Astrocyte (in vitro differentiated cells and primary cell): ENCODE measurements at regions not wholly inside any gene's neighbourhood (a gene's known extent, or its start where the extent isn't known, plus 50 kb on each side); places are given as distances from the start of the nearest gene placed in this dataset.
"Not testable (repeated sequence)": the region's sequence is repeated elsewhere in the genome, so short reads cannot be mapped to it uniquely, and the experiment has no call there.

ENCODE experiments used
- DNase-seq: peaks from one replicate; pipeline ENCODE4 v3.0.0-alpha.2; 2010; ENCODE audit warnings: low read depth
- FAIRE-seq: peaks from 2 replicates; lab custom pipeline; 2011; peaks lifted over from hg19 to GRCh38; lab: Jason Lieb, UNC
- H2AFZ ChIP-seq: 2 replicates; pipeline ENCODE4 v1.6.0; 2012; ENCODE audit warnings: low read depth, low read length, inconsistent platforms
- H3K27ac ChIP-seq: 2 replicates; pipeline ENCODE4 v1.5.1; 2011; ENCODE audit warnings: low read depth, low read length, inconsistent platforms
- H3K27me3 ChIP-seq: 2 replicates; pipeline ENCODE4 v1.6.0; 2011; ENCODE audit warnings: low read length, inconsistent platforms; ENCODE audit not compliant: insufficient read depth
- H3K36me3 ChIP-seq: 2 replicates; pipeline ENCODE4 v1.5.1; 2011; ENCODE audit warnings: low read length, inconsistent platforms; ENCODE audit not compliant: insufficient read depth
- H3K4me1 ChIP-seq: 2 replicates; pipeline ENCODE4 v1.5.1; 2011; ENCODE audit warnings: low read length, inconsistent platforms; ENCODE audit not compliant: insufficient read depth
- H3K4me2 ChIP-seq: 2 replicates; pipeline ENCODE4 v1.6.0; 2012; ENCODE audit warnings: low read length, inconsistent platforms
- H3K4me3 ChIP-seq: 2 replicates; pipeline ENCODE4 v1.5.1; 2011; ENCODE audit warnings: low read depth, mild to moderate bottlenecking, low read length, inconsistent platforms; ENCODE audit not compliant: insufficient read depth
- H3K79me2 ChIP-seq: 2 replicates; pipeline ENCODE4 v1.6.0; 2012; ENCODE audit warnings: mild to moderate bottlenecking, low read length, inconsistent platforms; ENCODE audit not compliant: insufficient read depth
- H3K9ac ChIP-seq: 2 replicates; pipeline ENCODE4 v1.6.0; 2012; ENCODE audit warnings: mild to moderate bottlenecking, low read length, inconsistent platforms
- H3K9me3 ChIP-seq: 2 replicates; pipeline ENCODE4 v1.5.1; 2012; ENCODE audit warnings: low read depth, mild to moderate bottlenecking, low read length, inconsistent platforms; ENCODE audit not compliant: insufficient read depth
- H4K20me1 ChIP-seq: 2 replicates; pipeline ENCODE4 v1.6.0; 2012; ENCODE audit warnings: low read length, inconsistent platforms; ENCODE audit not compliant: insufficient read depth
- H3K27ac Mint-ChIP-seq: one replicate; pipeline ENCODE4 v1.8.0; 2021; ENCODE audit warnings: mild to moderate bottlenecking, mixed read lengths; ENCODE audit not compliant: unreplicated experiment
- H3K27me3 Mint-ChIP-seq: one replicate; pipeline ENCODE4 v1.8.0; 2021; ENCODE audit warnings: low read depth, mixed read lengths; ENCODE audit not compliant: unreplicated experiment
- H3K36me3 Mint-ChIP-seq: one replicate; pipeline ENCODE4 v1.8.0; 2021; ENCODE audit warnings: low read depth, mixed read lengths; ENCODE audit not compliant: unreplicated experiment
- H3K4me1 Mint-ChIP-seq: one replicate; pipeline ENCODE4 v1.8.0; 2021; ENCODE audit warnings: low read depth, mixed read lengths; ENCODE audit not compliant: unreplicated experiment
- H3K4me3 Mint-ChIP-seq: one replicate; pipeline ENCODE4 v1.8.0; 2021; ENCODE audit warnings: mild to moderate bottlenecking, moderate library complexity, mixed read lengths; ENCODE audit not compliant: unreplicated experiment
- H3K9me3 Mint-ChIP-seq: one replicate; pipeline ENCODE4 v1.8.0; 2021; ENCODE audit warnings: mild to moderate bottlenecking, mixed read lengths; ENCODE audit not compliant: unreplicated experiment
- EZH2 ChIP-seq: IDR thresholded peaks from 2 replicates; pipeline ENCODE4 v1.6.1; 2012; ENCODE audit warnings: mild to moderate bottlenecking, low read length, inconsistent platforms; ENCODE audit not compliant: insufficient read depth

DNA sequence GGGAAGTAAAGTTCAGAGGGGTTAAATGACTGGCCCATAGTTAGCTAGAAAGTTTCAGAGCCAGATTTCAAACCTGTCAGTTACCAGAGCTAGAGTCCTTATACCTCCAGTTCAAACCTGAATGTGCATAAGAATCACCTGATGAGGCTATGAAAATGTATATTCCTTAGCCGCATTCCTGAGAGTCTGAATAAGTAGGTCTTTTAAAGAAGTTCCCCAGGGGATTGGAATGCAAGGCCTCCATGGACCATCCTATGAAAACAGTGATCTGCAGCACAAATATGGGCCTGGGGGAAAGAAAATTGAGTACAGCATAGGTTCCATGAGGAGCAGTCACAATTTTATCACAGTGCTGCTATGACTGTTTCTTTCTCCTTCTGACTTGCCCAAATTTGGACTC, 263.9 kb upstream of the CXorf66 start:
- FAIRE-seq, result peak; percentile 58
- DNase-seq, result peak; percentile 22
- Mint-ChIP-seq H3K27ac (peak overlapping the region; percentile 23), H3K4me3 (no peak overlapping the region), H3K27me3 (no peaks in the 10 kb centered on the region), H3K4me1 (peaks cover 3% of the 10 kb centered on the region), H3K9me3 (no peaks in the 10 kb centered on the region), H3K36me3 (no peaks in the 10 kb centered on the region)
- Histone ChIP-seq H4K20me1 (no peaks in the 10 kb centered on the region), H3K4me1 (no peaks in the 10 kb centered on the region), H3K79me2 (no peaks in the 10 kb centered on the region), H3K27ac (no peak overlapping the region), H3K36me3 (no peaks in the 10 kb centered on the region), H3K4me3 (no peak overlapping the region), H3K9me3 (no peaks in the 10 kb centered on the region), H3K9ac (no peak overlapping the region), H2AFZ (no peak overlapping the region), H3K4me2 (no peak overlapping the region), H3K27me3 (no peaks in the 10 kb centered on the region)
- TF ChIP-seq EZH2, result no peak

GRCh38 chrX:140226037-140226436, 260.7 kb upstream of the CXorf66 start:
- not testable (repeated sequence) for H3K4me3 ChIP-seq, H3K27me3 ChIP-seq, H3K9me3 Mint-ChIP-seq, H2AFZ ChIP-seq, H3K9me3 ChIP-seq, FAIRE-seq, H3K27me3 Mint-ChIP-seq, H3K4me3 Mint-ChIP-seq, H3K36me3 ChIP-seq, H3K79me2 ChIP-seq, H4K20me1 ChIP-seq, H3K9ac ChIP-seq, H3K4me1 Mint-ChIP-seq, H3K27ac Mint-ChIP-seq, H3K36me3 Mint-ChIP-seq, H3K4me1 ChIP-seq, H3K27ac ChIP-seq
- DNase-seq, result peak; percentile 78
- H3K4me2 ChIP-seq, result peak overlapping the region; percentile 15

- FAIRE-seq, result not testable (repeated sequence)
Observed at GRCh38 chrX:140215894-140216293, 250.6 kb upstream of the CXorf66 start.

DNA sequence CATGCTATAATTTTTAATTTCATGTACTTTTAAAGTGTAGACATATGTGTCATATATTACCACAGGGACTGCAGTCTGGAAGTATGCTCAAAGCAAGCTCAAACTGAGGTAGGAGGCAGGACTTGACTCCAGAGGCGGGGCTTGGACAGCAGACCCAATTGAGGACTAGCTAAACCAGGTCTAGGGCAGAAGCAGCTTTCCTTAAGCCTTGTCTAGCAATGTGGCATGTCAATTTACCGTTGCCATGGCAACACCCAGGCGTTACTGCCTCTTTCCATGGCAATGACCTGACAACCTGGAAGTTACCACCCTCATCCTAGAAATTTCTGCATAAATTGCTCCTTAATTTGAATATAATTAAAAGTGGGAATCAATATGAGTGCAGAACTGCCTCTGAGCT, 249.2 kb upstream of the CXorf66 start:
- H3K27ac ChIP-seq, H3K9ac ChIP-seq, H3K4me1 Mint-ChIP-seq, H3K27me3 ChIP-seq, DNase-seq, H3K27ac Mint-ChIP-seq, H3K4me2 ChIP-seq, H3K4me3 Mint-ChIP-seq, H3K9me3 Mint-ChIP-seq, H3K36me3 ChIP-seq, H4K20me1 ChIP-seq, H3K79me2 ChIP-seq, H3K4me1 ChIP-seq, H3K9me3 ChIP-seq, H3K27me3 Mint-ChIP-seq, H2AFZ ChIP-seq, H3K36me3 Mint-ChIP-seq, H3K4me3 ChIP-seq: not testable (repeated sequence)
- peak; percentile 37 for FAIRE-seq

More at GRCh38 chrX:140215894-140216293, 250.6 kb upstream of the CXorf66 start:
- H3K4me1 Mint-ChIP-seq, H3K79me2 ChIP-seq, H3K27me3 Mint-ChIP-seq, H3K4me2 ChIP-seq, H3K9ac ChIP-seq, H3K27ac ChIP-seq, H3K9me3 Mint-ChIP-seq, H3K36me3 ChIP-seq, H3K36me3 Mint-ChIP-seq, H2AFZ ChIP-seq, H3K4me1 ChIP-seq, H3K9me3 ChIP-seq, H4K20me1 ChIP-seq, H3K4me3 ChIP-seq, DNase-seq, H3K27me3 ChIP-seq, H3K4me3 Mint-ChIP-seq: not testable (repeated sequence)
- peak overlapping the region; percentile 18 for H3K27ac Mint-ChIP-seq
